Activated CD8-positive, alpha-beta T cell treated with anti-CD3 and anti-CD28 coated beads for 36 hours (primary cell): ENCODE measurements at regions not wholly inside any gene's neighbourhood (a gene's known extent, or its start where the extent isn't known, plus 50 kb on each side); places are given as distances from the start of the nearest gene placed in this dataset.
"Not testable (repeated sequence)": the region's sequence is repeated elsewhere in the genome, so short reads cannot be mapped to it uniquely, and the experiment has no call there.

ENCODE experiments used
- ATAC-seq: fragments of 200-7000 bp; cut with Tn5 transposase; one replicate; pipeline ENCODE4 v1.10.0; 2021; ENCODE audit warnings: mild to moderate bottlenecking, moderate library complexity
- CTCF ChIA-PET: fragments of 350-600 bp; sonication (Branson Sonifier 250); formaldehyde crosslinking; loops from one replicate; lab custom pipeline; 2021; ENCODE audit warnings: antibody characterized with exemption; lab: Charles Lee
- POLR2A ChIA-PET: fragments of 350-600 bp; sonication (Branson Sonifier 250); formaldehyde crosslinking; loops from one replicate; lab custom pipeline; 2021; ENCODE audit warnings: antibody characterized with exemption; lab: Charles Lee
- DNase-seq: peaks from one replicate; pipeline ENCODE4 v3.0.0-alpha.2; 2020
- H3K27ac Mint-ChIP-seq: one replicate; pipeline ENCODE4 v1.8.0; 2021; ENCODE audit warnings: mild to moderate bottlenecking, mixed read lengths
- H3K27me3 Mint-ChIP-seq: one replicate; pipeline ENCODE4 v1.8.0; 2021; ENCODE audit warnings: mixed read lengths
- H3K36me3 Mint-ChIP-seq: one replicate; pipeline ENCODE4 v1.8.0; 2021; ENCODE audit warnings: low read depth, mixed read lengths
- H3K4me1 Mint-ChIP-seq: one replicate; pipeline ENCODE4 v1.8.0; 2021; ENCODE audit warnings: low read depth, mixed read lengths
- H3K4me3 Mint-ChIP-seq: one replicate; pipeline ENCODE4 v1.8.0; 2021; ENCODE audit warnings: mild to moderate bottlenecking, moderate library complexity, mixed read lengths
- H3K9me3 Mint-ChIP-seq: one replicate; pipeline ENCODE4 v1.8.0; 2021; ENCODE audit warnings: mixed read lengths
- CTCF ChIP-seq: fragments of 200-600 bp; IDR thresholded peaks from one replicate; pipeline ENCODE4 v1.8.0; 2022; ENCODE audit warnings: antibody characterized with exemption, mild to moderate bottlenecking
- intact Hi-C: fragments of 100-400 bp; cut with micrococcal nuclease; formaldehyde crosslinking; loops from one replicate; pipeline ENCODE4 v1.10.0; 2022

DNA sequence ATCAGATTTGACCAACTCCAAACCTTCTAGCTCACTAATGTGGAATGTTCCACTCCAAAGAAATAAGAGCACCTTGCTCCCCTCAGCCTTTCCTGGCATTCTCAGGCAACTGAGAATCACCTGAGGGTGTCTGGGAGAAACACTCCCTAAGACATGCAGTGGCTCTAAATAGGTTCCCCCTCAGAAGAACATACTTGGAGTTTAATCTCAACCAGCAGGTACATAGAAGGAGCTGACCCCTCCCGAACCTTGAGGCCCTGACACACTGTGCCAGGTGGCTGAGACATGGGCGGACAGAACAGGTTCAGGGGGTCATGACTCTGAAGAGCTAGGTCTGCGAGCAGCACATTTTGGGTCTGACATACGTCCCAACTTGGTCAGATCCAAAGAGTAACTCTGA, 107.6 kb upstream of the MAP3K4 start:
- H3K4me3 Mint-ChIP-seq = no peak overlapping the region
- no peak for DNase-seq
- no peak for TF ChIP-seq CTCF
- H3K27ac Mint-ChIP-seq = no peak overlapping the region
- peaks cover 9% of the 10 kb centered on the region for H3K27me3 Mint-ChIP-seq
- ChIA-PET POLR2A (interaction anchor here (1.1 kb wide), 1 partner anchor 8 kb away, joined by 3 read pairs; no protein-coding TSS in a partner anchor), CTCF (no interaction called here)
- intact Hi-C loops = no loop called here
- no peaks in the 10 kb centered on the region for H3K9me3 Mint-ChIP-seq
- ATAC-seq = no peak
- no peaks in the 10 kb centered on the region for H3K4me1 Mint-ChIP-seq
- no peaks in the 10 kb centered on the region for H3K36me3 Mint-ChIP-seq

DNA sequence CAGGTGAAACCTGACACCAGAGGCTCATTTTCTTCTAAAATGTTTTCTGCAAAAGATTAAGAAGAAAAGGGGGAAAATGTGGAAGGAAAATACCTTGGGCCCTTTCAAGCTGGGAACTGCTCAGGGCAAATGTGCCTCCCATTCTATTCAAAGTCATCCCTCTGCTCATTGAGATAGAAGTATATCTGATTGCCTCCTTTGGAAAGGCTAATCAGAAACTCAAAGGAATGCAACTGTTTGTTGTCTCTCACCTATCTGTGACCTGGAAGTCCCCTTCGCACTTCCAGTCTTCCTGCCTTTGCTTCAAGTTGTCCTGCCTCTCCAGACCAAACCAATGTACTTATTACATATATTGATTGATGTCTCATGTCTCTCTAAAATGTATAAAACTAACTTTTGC, 102.4 kb upstream of the MAP3K4 start:
- H3K36me3 Mint-ChIP-seq = not testable (repeated sequence)

GRCh38 chr6:160891690-160892089, 99.9 kb upstream of the MAP3K4 start:
- no peak for DNase-seq
- H3K27me3 Mint-ChIP-seq = peaks cover 6% of the 10 kb centered on the region
- ChIA-PET POLR2A (interaction anchor here (1.0 kb wide), 1 partner anchor 8 kb away, joined by 3 read pairs; no protein-coding TSS in a partner anchor), CTCF (no interaction called here)
- no peak for TF ChIP-seq CTCF
- H3K9me3 Mint-ChIP-seq = no peaks in the 10 kb centered on the region
- no peak overlapping the region for H3K27ac Mint-ChIP-seq
- no peaks in the 10 kb centered on the region for H3K4me1 Mint-ChIP-seq
- ATAC-seq = no peak
- no peak overlapping the region for H3K4me3 Mint-ChIP-seq
- no peaks in the 10 kb centered on the region for H3K36me3 Mint-ChIP-seq
- intact Hi-C loops = no loop called here

More for the DNA sequence above, 102.4 kb upstream of the MAP3K4 start:
- H3K9me3 Mint-ChIP-seq, POLR2A ChIA-PET, intact Hi-C loops, H3K4me3 Mint-ChIP-seq, DNase-seq, ATAC-seq, CTCF ChIA-PET, H3K27ac Mint-ChIP-seq, H3K4me1 Mint-ChIP-seq, H3K27me3 Mint-ChIP-seq: not testable (repeated sequence)

- Mint-ChIP-seq H3K27ac (no peak overlapping the region), H3K27me3 (peaks cover 13% of the 10 kb centered on the region), H3K9me3 (no peaks in the 10 kb centered on the region), H3K4me3 (no peak overlapping the region), H3K36me3 (no peaks in the 10 kb centered on the region), H3K4me1 (no peaks in the 10 kb centered on the region)
- POLR2A ChIA-PET = no interaction called here
- CTCF ChIA-PET = no interaction called here
- DNase-seq = no peak
- ATAC-seq = no peak
- TF ChIP-seq CTCF = no peak
- intact Hi-C loops = no loop called here
Measured at GRCh38 chr6:160895562-160895961, 96.0 kb upstream of the MAP3K4 start.

DNA sequence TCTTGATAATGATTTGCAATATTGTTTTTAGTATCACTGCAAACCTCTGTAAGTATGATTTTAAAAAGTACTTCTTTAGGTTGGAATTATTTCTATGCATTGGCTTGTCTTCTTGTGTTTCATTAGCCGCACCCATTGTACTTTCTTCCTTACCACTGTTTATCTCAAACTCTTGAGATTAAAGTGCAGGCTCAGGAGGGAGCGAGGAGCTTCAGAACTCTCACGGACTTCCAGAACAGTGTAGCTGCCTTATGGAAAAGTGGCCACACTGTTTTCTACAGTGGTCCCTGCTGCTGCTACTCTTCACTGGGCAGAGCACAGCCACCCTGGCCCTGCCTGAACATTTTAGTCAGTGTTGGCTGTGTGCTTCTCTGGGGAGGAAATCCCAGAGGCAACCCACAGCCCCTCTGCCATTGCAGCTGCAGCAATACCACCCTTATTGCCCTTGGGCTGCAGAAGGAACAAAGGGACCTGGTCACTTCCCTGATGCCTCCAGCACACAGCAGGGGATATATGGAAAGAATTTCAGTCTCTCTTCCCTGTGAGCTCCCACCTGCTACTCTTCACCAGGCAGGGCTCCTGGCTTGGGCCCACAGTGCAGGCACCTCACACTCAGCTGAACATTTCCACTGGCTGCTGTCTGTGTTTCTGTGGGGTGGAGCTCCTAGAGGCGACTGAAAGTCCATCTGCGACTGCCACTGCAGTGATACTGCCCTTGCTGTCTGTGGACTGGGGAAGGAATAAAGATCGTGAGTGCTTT, 91.7 kb upstream of the MAP3K4 start:
- H3K27ac Mint-ChIP-seq = no peak overlapping the region
- CTCF ChIA-PET = no interaction called here
- intact Hi-C loops = no loop called here
- DNase-seq (no peak), ATAC-seq (no peak)
- no peaks in the 10 kb centered on the region for H3K36me3 Mint-ChIP-seq
- no peak for TF ChIP-seq CTCF
- H3K27me3 Mint-ChIP-seq = peaks cover 15% of the 10 kb centered on the region
- H3K4me3 Mint-ChIP-seq = no peak overlapping the region
- no peaks in the 10 kb centered on the region for H3K9me3 Mint-ChIP-seq
- H3K4me1 Mint-ChIP-seq = no peaks in the 10 kb centered on the region
- POLR2A ChIA-PET = no interaction called here
